ENCODE measurements at regions not wholly inside any gene's neighbourhood (a gene's known extent, or its start where the extent isn't known, plus 50 kb on each side); places are given as distances from the start of the nearest gene placed in this dataset.
"Not testable (repeated sequence)": the region's sequence is repeated elsewhere in the genome, so short reads cannot be mapped to it uniquely, and the experiment has no call there.

- H3K27me3 ChIP-seq = no peaks in the 10 kb centered on the region
- H3K4me3 ChIP-seq = no peak overlapping the region
- DNase-seq = peak in 1 of 2 experiments; percentile 18
- H3K36me3 ChIP-seq = no peaks in the 10 kb centered on the region
- H3K9me3 ChIP-seq (replicated peaks) = no peaks in the 10 kb centered on the region
- no peak overlapping the region for H3K27ac ChIP-seq
- H3K4me1 ChIP-seq = no peaks in the 10 kb centered on the region
These were observed 188.5 kb upstream of the SYT10 start for GRCh38 chr12:33628087-33628486.

- Histone ChIP-seq H3K27me3 (no peaks in the 10 kb centered on the region), H3K4me1 (no peaks in the 10 kb centered on the region), H3K4me3 (no peak overlapping the region), H3K36me3 (no peaks in the 10 kb centered on the region), H3K27ac (no peak overlapping the region), H3K9me3 (replicated peaks) (no peaks in the 10 kb centered on the region; the same call in 1 of the 2 replicates)
- DNase-seq = no peak
These were observed 194.9 kb upstream of the SYT10 start for GRCh38 chr12:33634544-33634943.

- not testable (repeated sequence) for H3K27me3 ChIP-seq; DNase-seq; H3K4me1 ChIP-seq; H3K36me3 ChIP-seq; H3K9me3 ChIP-seq (replicated peaks); H3K27ac ChIP-seq; H3K4me3 ChIP-seq
These were observed 197.3 kb upstream of the SYT10 start for GRCh38 chr12:33636930-33637329.

GRCh38 chr12:33639975-33640374 lies 200.4 kb upstream of the SYT10 start:
- no peak for DNase-seq
- H3K9me3 ChIP-seq (replicated peaks) = no peaks in the 10 kb centered on the region
- H3K4me1 ChIP-seq = no peaks in the 10 kb centered on the region

GRCh38 chr12:33649992-33650391 lies 210.4 kb upstream of the SYT10 start:
- H3K27me3 ChIP-seq = no peaks in the 10 kb centered on the region
- peaks cover 6% of the 10 kb centered on the region for H3K4me1 ChIP-seq
- DNase-seq = peak; percentile 3 to 43
- no peak overlapping the region for H3K4me3 ChIP-seq
- H3K27ac ChIP-seq = no peak overlapping the region
- no peaks in the 10 kb centered on the region for H3K36me3 ChIP-seq
- H3K9me3 ChIP-seq (replicated peaks) = no peaks in the 10 kb centered on the region

More at GRCh38 chr12:33639975-33640374, 200.4 kb upstream of the SYT10 start:
- Histone ChIP-seq H3K27me3 (no peaks in the 10 kb centered on the region), H3K27ac (no peak overlapping the region), H3K4me3 (no peak overlapping the region), H3K36me3 (no peaks in the 10 kb centered on the region)

- DNase-seq = no peak
- no peaks in the 10 kb centered on the region for H3K36me3 ChIP-seq
These were observed 211.2 kb upstream of the SYT10 start for GRCh38 chr12:33650832-33651231.

GRCh38 chr12:33653362-33653761 lies 213.7 kb upstream of the SYT10 start:
- Histone ChIP-seq H3K27ac (no peak overlapping the region), H3K4me3 (no peak overlapping the region), H3K4me1 (peaks cover 6% of the 10 kb centered on the region), H3K36me3 (no peaks in the 10 kb centered on the region), H3K9me3 (replicated peaks) (no peaks in the 10 kb centered on the region), H3K27me3 (no peaks in the 10 kb centered on the region)
- no peak for DNase-seq

More at GRCh38 chr12:33650832-33651231, 211.2 kb upstream of the SYT10 start:
- Histone ChIP-seq H3K4me3 (no peak overlapping the region), H3K9me3 (replicated peaks) (no peaks in the 10 kb centered on the region), H3K27ac (no peak overlapping the region), H3K4me1 (peaks cover 6% of the 10 kb centered on the region), H3K27me3 (no peaks in the 10 kb centered on the region)

GRCh38 chr12:33654313-33654712 lies 214.7 kb upstream of the SYT10 start:
- H3K4me1 ChIP-seq = peaks cover 6% of the 10 kb centered on the region
- H3K9me3 ChIP-seq (replicated peaks) = no peaks in the 10 kb centered on the region

GRCh38 chr12:33663000-33663654 lies 223.5 kb upstream of the SYT10 start:
- Histone ChIP-seq H3K36me3 (no peaks in the 10 kb centered on the region), H3K9me3 (replicated peaks) (no peaks in the 10 kb centered on the region), H3K4me3 (no peak overlapping the region), H3K4me1 (no peaks in the 10 kb centered on the region), H3K27me3 (no peaks in the 10 kb centered on the region), H3K27ac (no peak overlapping the region)
- no peak for DNase-seq

More at GRCh38 chr12:33654313-33654712, 214.7 kb upstream of the SYT10 start:
- no peak overlapping the region for H3K4me3 ChIP-seq
- DNase-seq = no peak
- no peaks in the 10 kb centered on the region for H3K36me3 ChIP-seq
- no peak overlapping the region for H3K27ac ChIP-seq
- no peaks in the 10 kb centered on the region for H3K27me3 ChIP-seq

GRCh38 chr12:33669349-33669748 lies 229.7 kb upstream of the SYT10 start:
- DNase-seq = no peak
- Histone ChIP-seq H3K4me3 (no peak overlapping the region), H3K9me3 (replicated peaks) (no peaks in the 10 kb centered on the region)

GRCh38 chr12:33670284-33670683 lies 230.7 kb upstream of the SYT10 start:
- H3K27ac ChIP-seq = no peak overlapping the region
- no peak for DNase-seq
- no peaks in the 10 kb centered on the region for H3K36me3 ChIP-seq
- H3K9me3 ChIP-seq (replicated peaks) = no peaks in the 10 kb centered on the region
- no peaks in the 10 kb centered on the region for H3K27me3 ChIP-seq
- peak overlapping the region; percentile 11; the same call in 1 of the 2 replicates for H3K4me3 ChIP-seq
- no peaks in the 10 kb centered on the region for H3K4me1 ChIP-seq

More at GRCh38 chr12:33669349-33669748, 229.7 kb upstream of the SYT10 start:
- Histone ChIP-seq H3K27ac (no peak overlapping the region), H3K4me1 (no peaks in the 10 kb centered on the region), H3K27me3 (no peaks in the 10 kb centered on the region), H3K36me3 (no peaks in the 10 kb centered on the region)

- Histone ChIP-seq H3K27me3 (no peaks in the 10 kb centered on the region), H3K4me1 (no peaks in the 10 kb centered on the region), H3K27ac (no peak overlapping the region), H3K4me3 (no peak overlapping the region), H3K9me3 (replicated peaks) (no peaks in the 10 kb centered on the region), H3K36me3 (no peaks in the 10 kb centered on the region)
- no peak for DNase-seq
These were observed 232.1 kb upstream of the SYT10 start for GRCh38 chr12:33671676-33672075.

GRCh38 chr12:33672836-33673577 lies 233.4 kb upstream of the SYT10 start:
- Histone ChIP-seq H3K9me3 (replicated peaks) (no peaks in the 10 kb centered on the region), H3K4me3 (no peak overlapping the region), H3K36me3 (no peaks in the 10 kb centered on the region), H3K27me3 (no peaks in the 10 kb centered on the region), H3K4me1 (peaks cover 11% of the 10 kb centered on the region; the same call in 1 of the 2 replicates), H3K27ac (no peak overlapping the region)
- no peak for DNase-seq

GRCh38 chr12:33676866-33677265 lies 237.2 kb upstream of the SYT10 start:
- Histone ChIP-seq H3K27me3 (no peaks in the 10 kb centered on the region), H3K36me3 (no peaks in the 10 kb centered on the region), H3K4me3 (no peak overlapping the region), H3K4me1 (peaks cover 12% of the 10 kb centered on the region; the same call in 1 of the 2 replicates), H3K9me3 (replicated peaks) (no peaks in the 10 kb centered on the region), H3K27ac (peak overlapping the region; percentile 16)
- DNase-seq = no peak

GRCh38 chr12:33678221-33678964 lies 238.8 kb upstream of the SYT10 start:
- H3K4me3 ChIP-seq = no peak overlapping the region
- no peaks in the 10 kb centered on the region for H3K36me3 ChIP-seq
- peaks cover 12% of the 10 kb centered on the region; the same call in 1 of the 2 replicates for H3K4me1 ChIP-seq
- H3K9me3 ChIP-seq (replicated peaks) = no peaks in the 10 kb centered on the region
- no peak for DNase-seq
- H3K27ac ChIP-seq = no peak overlapping the region
- no peaks in the 10 kb centered on the region for H3K27me3 ChIP-seq

Data from SJCRH30 (cell line).